IMR-90 (cell line): ENCODE measurements at regions not wholly inside any gene's neighbourhood (a gene's known extent, or its start where the extent isn't known, plus 50 kb on each side); places are given as distances from the start of the nearest gene placed in this dataset.

Source experiments
- ATAC-seq: fragments of 200-7000 bp; cut with Tn5 transposase; 2 replicates; pipeline ENCODE4 v1.9.1; 2020; ENCODE audit warnings: low read depth, mild to moderate bottlenecking, moderate library complexity
- BruUV-seq: library from RNA; stranded (reverse); fragments of 400-500 nt; replicated peaks from 2 replicates; lab custom pipeline; 2021; lab: Mats Ljungman, UMichigan
- CTCF ChIA-PET: fragments of 300-600 bp; formaldehyde crosslinking; extraction: SDS; loops from one replicate; lab custom pipeline; 2021; ENCODE audit warnings: antibody characterized with exemption; lab: Yijun Ruan, JAX
- POLR2A ChIA-PET: fragments of 300-600 bp; sonication (Branson Sonifier 250); formaldehyde crosslinking; loops from one replicate; lab custom pipeline; 2022; ENCODE audit warnings: antibody characterized with exemption; ENCODE audit not compliant: unreplicated experiment; lab: Charles Lee
- DNase-seq: peaks from one replicate; pipeline ENCODE4 v3.0.0; 2013
- H2AFZ ChIP-seq: replicated peaks from 2 replicates; pipeline ENCODE3; 2013; ENCODE audit warnings: low read length, mild to moderate bottlenecking; ENCODE audit not compliant: poor library complexity
- H2AK5ac ChIP-seq: 2 replicates; pipeline ENCODE4 v1.6.1; 2013; ENCODE audit warnings: low read depth, low read length, inconsistent platforms
- H2AK9ac ChIP-seq: replicated peaks from 2 replicates; pipeline ENCODE3; 2013; ENCODE audit warnings: mild to moderate bottlenecking, low read depth, low read length, moderate library complexity; ENCODE audit not compliant: poor library complexity
- H2BK120ac ChIP-seq: 2 replicates; pipeline ENCODE4 v1.6.1; 2013; ENCODE audit warnings: low read depth, low read length, inconsistent platforms
- H2BK15ac ChIP-seq: 3 replicates; pipeline ENCODE4 v1.6.1; 2013; ENCODE audit warnings: low read depth, low read length, inconsistent platforms
- H2BK20ac ChIP-seq: 2 replicates; pipeline ENCODE4 v1.6.1; 2013; ENCODE audit warnings: low read depth, mild to moderate bottlenecking, inconsistent platforms, low read length, moderate library complexity
- H2BK5ac ChIP-seq: 2 replicates; pipeline ENCODE4 v1.6.1; 2013; ENCODE audit warnings: mild to moderate bottlenecking, low read depth, low read length, inconsistent platforms; ENCODE audit not compliant: poor library complexity, severe bottlenecking
- H3K14ac ChIP-seq: replicated peaks from 2 replicates; pipeline ENCODE4 v1.6.1; 2013; ENCODE audit warnings: low read depth, low read length, inconsistent platforms
- H3K18ac ChIP-seq: 2 replicates; pipeline ENCODE4 v1.6.1; 2013; ENCODE audit warnings: low read depth, low read length, control low read depth
- H3K23ac ChIP-seq: 2 replicates; pipeline ENCODE4 v1.6.1; 2013; ENCODE audit warnings: low read depth, low read length, inconsistent platforms
- H3K27ac ChIP-seq: 2 replicates; pipeline ENCODE4 v1.5.1; 2013; ENCODE audit warnings: mild to moderate bottlenecking, control low read depth, low read length; ENCODE audit not compliant: insufficient read depth
- H3K27me3 ChIP-seq: 2 replicates; pipeline ENCODE4 v1.6.1; 2013; ENCODE audit warnings: low read length; ENCODE audit not compliant: control insufficient read depth, insufficient read depth
- H3K36me3 ChIP-seq: 2 replicates; pipeline ENCODE4 v1.6.1; 2013; ENCODE audit warnings: low read length, mixed read lengths; ENCODE audit not compliant: control insufficient read depth, insufficient read depth
- H3K4ac ChIP-seq: 2 replicates; pipeline ENCODE4 v1.6.1; 2013; ENCODE audit warnings: low read depth, low read length, inconsistent platforms
- H3K4me1 ChIP-seq: 2 replicates; pipeline ENCODE4 v1.6.1; 2013; ENCODE audit warnings: low read length, mixed read lengths; ENCODE audit not compliant: control insufficient read depth, insufficient read depth
- H3K4me2 ChIP-seq: 2 replicates; pipeline ENCODE4 v1.6.1; 2013; ENCODE audit warnings: low read depth, mild to moderate bottlenecking, control low read depth, low read length, moderate library complexity
- H3K4me3 ChIP-seq: 2 replicates; pipeline ENCODE4 v1.5.1; 2013; ENCODE audit warnings: low read depth, mild to moderate bottlenecking, control low read depth, low read length, moderate library complexity; ENCODE audit not compliant: insufficient read depth
- H3K56ac ChIP-seq: 2 replicates; pipeline ENCODE4 v1.6.1; 2013; ENCODE audit warnings: low read length, inconsistent platforms; ENCODE audit not compliant: insufficient read depth; ENCODE audit errors: extremely low read depth
- H3K79me1 ChIP-seq, 2 experiments: 2 replicates each; pipeline ENCODE4 v1.6.1; 2013; ENCODE audit warnings: low read length in 2 of 2, inconsistent platforms in 1 of 2, low read depth in 1 of 2
- H3K9ac ChIP-seq: 2 replicates; pipeline ENCODE4 v1.6.1; 2013; ENCODE audit warnings: low read depth, low read length, control low read depth
- H3K9me1 ChIP-seq: 2 replicates; pipeline ENCODE4 v1.6.1; 2013; ENCODE audit warnings: low read length, inconsistent platforms; ENCODE audit not compliant: insufficient read depth
- H3K9me3 ChIP-seq: 2 replicates; pipeline ENCODE4 v1.6.1; 2013; ENCODE audit warnings: low read length; ENCODE audit not compliant: control insufficient read depth, insufficient read depth
- H4K20me1 ChIP-seq: 2 replicates; pipeline ENCODE4 v1.6.1; 2013; ENCODE audit warnings: low read length, inconsistent platforms; ENCODE audit not compliant: insufficient read depth
- H4K5ac ChIP-seq: 2 replicates; pipeline ENCODE4 v1.6.1; 2013; ENCODE audit warnings: mild to moderate bottlenecking, low read depth, low read length, control low read depth
- H4K8ac ChIP-seq, 2 experiments: 2 replicates each; pipeline ENCODE4 v1.6.1; 2013; ENCODE audit warnings: low read depth in 2 of 2, low read length in 2 of 2, control low read depth in 1 of 2, inconsistent platforms in 1 of 2
- H4K91ac ChIP-seq: 2 replicates; pipeline ENCODE4 v1.6.1; 2013; ENCODE audit warnings: low read depth, low read length, inconsistent platforms; ENCODE audit not compliant: insufficient read depth
- BHLHE40 ChIP-seq: fragments of 150-350 bp; IDR thresholded peaks from 2 replicates; pipeline ENCODE4 v1.6.1; 2016; ENCODE audit warnings: mild to moderate bottlenecking, low read depth, low read length
- CEBPB ChIP-seq: IDR thresholded peaks from 2 replicates; pipeline ENCODE4 v1.6.1; 2012; ENCODE audit warnings: low read depth, low read length, improper control_type of control experiment
- CHD1 ChIP-seq: IDR thresholded peaks from 2 replicates; pipeline ENCODE4 v1.6.1; 2012; ENCODE audit warnings: low read depth, low read length, improper control_type of control experiment
- CTCF ChIP-seq: conservative IDR thresholded peaks from 2 replicates; pipeline ENCODE4 v1.5.1; 2012; ENCODE audit warnings: mild to moderate bottlenecking, low read depth, low read length, improper control_type of control experiment
- FOS ChIP-seq: fragments of 150-350 bp; IDR thresholded peaks from 2 replicates; pipeline ENCODE4 v1.6.1; 2016; ENCODE audit warnings: low read depth, low read length
- MAFK ChIP-seq: IDR thresholded peaks from 2 replicates; pipeline ENCODE4 v1.6.1; 2012; ENCODE audit warnings: low read depth, low read length, improper control_type of control experiment
- MAZ ChIP-seq: IDR thresholded peaks from 2 replicates; pipeline ENCODE4 v1.6.1; 2012; ENCODE audit warnings: low read depth, mild to moderate bottlenecking, low read length, improper control_type of control experiment, moderate library complexity, borderline replicate concordance
- MXI1 ChIP-seq: IDR thresholded peaks from 2 replicates; pipeline ENCODE4 v1.6.1; 2012; ENCODE audit warnings: low read depth, mild to moderate bottlenecking, low read length, moderate library complexity, borderline replicate concordance
- NFE2L2 ChIP-seq: fragments of 150-350 bp; IDR thresholded peaks from 2 replicates; pipeline ENCODE4 v1.6.1; 2016; ENCODE audit warnings: low read depth, mild to moderate bottlenecking, low read length
- POLR2A ChIP-seq: IDR thresholded peaks from 2 replicates; pipeline ENCODE4 v1.6.1; 2012; ENCODE audit warnings: mild to moderate bottlenecking, low read depth, low read length
- RAD21 ChIP-seq: IDR thresholded peaks from 2 replicates; pipeline ENCODE4 v1.6.1; 2012; ENCODE audit warnings: low read length, improper control_type of control experiment
- RCOR1 ChIP-seq: IDR thresholded peaks from 2 replicates; pipeline ENCODE4 v1.6.1; 2012; ENCODE audit warnings: mild to moderate bottlenecking, low read length, improper control_type of control experiment; ENCODE audit not compliant: insufficient replicate concordance
- RFX5 ChIP-seq: IDR thresholded peaks from 2 replicates; pipeline ENCODE4 v1.8.0; 2012; ENCODE audit warnings: low read depth, mild to moderate bottlenecking, low read length, moderate library complexity
- SMC3 ChIP-seq: fragments of 150-350 bp; IDR thresholded peaks from 2 replicates; pipeline ENCODE4 v1.6.1; 2016; ENCODE audit warnings: low read depth, mild to moderate bottlenecking, antibody characterized with exemption, low read length, moderate library complexity
- USF2 ChIP-seq: fragments of 150-350 bp; IDR thresholded peaks from 2 replicates; pipeline ENCODE4 v1.6.1; 2017; ENCODE audit warnings: mild to moderate bottlenecking, antibody characterized with exemption, low read length, low read depth
- WGBS, 2 experiments: methylation state at CpG; one replicate each; pipeline versions ENCODE4 v1.1.5 to v1.1.7; 2013; ENCODE audit warnings: missing lambda C conversion rate in 2 of 2; ENCODE audit not compliant: insufficient read length in 1 of 2; ENCODE audit errors: extremely low coverage in 2 of 2; 5-methylcytosine and 5-hydroxymethylcytosine counted together
- dilution Hi-C: fragments of 300-500 bp; cut with HindIII; formaldehyde crosslinking; loops from one replicate; pipeline ENCODE4 v1.14.3; 2018; ENCODE audit warnings: low sequenced_read_pairs; ENCODE audit not compliant: unreplicated experiment
- in situ Hi-C: fragments of 300-500 bp; cut with MboI; formaldehyde crosslinking; loops from 3 replicates; pipeline ENCODE4 v1.14.3; 2019; ENCODE audit warnings: low sequenced_read_pairs, inconsistent platforms, mixed read lengths
- intact Hi-C: fragments of 100-400 bp; cut with micrococcal nuclease; formaldehyde crosslinking; loops from 2 replicates; pipeline ENCODE4 v1.10.0; 2022
- TF ChIP-seq, protein P1 (sequence below): fragments of 150-350 bp; IDR thresholded peaks from 2 replicates; pipeline ENCODE4 v1.6.1; 2016; ENCODE audit warnings: low read depth, mild to moderate bottlenecking, low read length, moderate library complexity, borderline replicate concordance

DNA sequence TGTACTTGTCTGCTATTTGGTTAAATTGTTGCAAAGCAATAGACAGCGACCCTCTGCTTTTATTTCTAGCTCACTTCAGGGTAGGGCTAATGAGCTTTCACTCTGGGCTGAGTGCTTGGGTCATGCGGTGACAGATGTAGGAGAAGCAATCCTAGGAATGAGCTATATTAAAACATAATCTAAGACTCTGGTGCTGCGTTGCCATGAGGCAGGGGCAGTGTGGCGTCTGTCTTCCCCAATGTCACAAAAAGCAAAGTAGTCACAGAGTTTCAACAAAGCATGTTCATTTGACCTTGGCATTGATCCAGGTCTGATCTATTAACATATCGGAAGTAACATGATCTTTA lies 55.5 kb upstream of the GRAMD1B start:
- Histone ChIP-seq H2BK20ac (no peak overlapping the region), H3K4ac (no peak overlapping the region), H2BK15ac (no peak overlapping the region), H3K14ac (no peak overlapping the region), H3K23ac (no peak overlapping the region), H2AK5ac (no peak overlapping the region), H3K4me2 (no peak overlapping the region), H4K20me1 (no peaks in the 10 kb centered on the region), H3K56ac (no peak overlapping the region), H2AK9ac (no peak overlapping the region), H3K9me3 (no peaks in the 10 kb centered on the region), H3K27me3 (peaks cover 49% of the 10 kb centered on the region), H3K4me3 (no peak overlapping the region), H3K4me1 (no peaks in the 10 kb centered on the region), H3K9ac (no peak overlapping the region), H3K18ac (no peak overlapping the region), H3K27ac (no peak overlapping the region), H2BK120ac (no peak overlapping the region), H3K36me3 (no peaks in the 10 kb centered on the region), H4K5ac (no peak overlapping the region), H3K79me1 (no peaks in the 10 kb centered on the region), H4K8ac (no peak overlapping the region), H4K91ac (no peak overlapping the region), H2BK5ac (no peak overlapping the region), H2AFZ (no peak overlapping the region), H3K9me1 (no peaks in the 10 kb centered on the region)
- intact Hi-C loops: no loop called here
- no peak for ATAC-seq
- dilution Hi-C loops: no loop called here
- DNase-seq: no peak
- ChIA-PET CTCF (no interaction called here), POLR2A (no interaction called here)
- in situ Hi-C loops: no loop called here
- WGBS, 2 experiments: 27% methylated on average over 2 of the region's 5 CpGs; no CpG with 5 or more reads in 1 of the 2 experiments
- no peak for TF ChIP-seq MAZ
- TF ChIP-seq CHD1: no peak
- no peak for TF ChIP-seq USF2
- TF ChIP-seq RCOR1: no peak
- no peak for TF ChIP-seq NFE2L2
- no peak for TF ChIP-seq RAD21
- TF ChIP-seq SMC3: no peak
- TF ChIP-seq, protein P1, sequence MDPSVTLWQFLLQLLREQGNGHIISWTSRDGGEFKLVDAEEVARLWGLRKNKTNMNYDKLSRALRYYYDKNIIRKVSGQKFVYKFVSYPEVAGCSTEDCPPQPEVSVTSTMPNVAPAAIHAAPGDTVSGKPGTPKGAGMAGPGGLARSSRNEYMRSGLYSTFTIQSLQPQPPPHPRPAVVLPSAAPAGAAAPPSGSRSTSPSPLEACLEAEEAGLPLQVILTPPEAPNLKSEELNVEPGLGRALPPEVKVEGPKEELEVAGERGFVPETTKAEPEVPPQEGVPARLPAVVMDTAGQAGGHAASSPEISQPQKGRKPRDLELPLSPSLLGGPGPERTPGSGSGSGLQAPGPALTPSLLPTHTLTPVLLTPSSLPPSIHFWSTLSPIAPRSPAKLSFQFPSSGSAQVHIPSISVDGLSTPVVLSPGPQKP: no peak
- no peak for TF ChIP-seq BHLHE40
- TF ChIP-seq MXI1: no peak
- no peak for TF ChIP-seq FOS
- TF ChIP-seq RFX5: no peak
- TF ChIP-seq POLR2A: no peak
- no peak for TF ChIP-seq CTCF
- no peak for TF ChIP-seq MAFK
- TF ChIP-seq CEBPB: no peak
- no TSS peak for BruUV-seq
